ENCODE measurements at regions not wholly inside any gene's neighbourhood (a gene's known extent, or its start where the extent isn't known, plus 50 kb on each side); places are given as distances from the start of the nearest gene placed in this dataset.

DNA sequence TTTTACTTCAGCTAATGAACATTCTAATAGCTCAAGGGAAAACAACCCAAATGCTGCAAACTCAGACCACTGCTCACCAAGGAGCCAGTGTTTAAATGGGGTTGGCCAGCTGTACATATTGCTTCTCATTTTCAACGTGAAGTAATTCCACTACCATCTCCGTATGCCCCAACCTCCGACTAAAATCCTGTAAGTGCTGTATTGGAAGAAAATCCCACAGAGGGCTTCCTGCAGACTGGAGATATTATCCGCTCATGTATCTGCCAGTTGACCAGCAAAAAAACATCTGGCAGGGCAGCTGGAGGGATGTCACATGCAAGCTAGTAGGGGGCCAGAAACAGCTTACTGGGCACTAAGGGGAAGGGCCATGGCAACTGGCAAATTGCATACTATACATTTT, 485.0 kb downstream of the SNAPC1 start:
- H3K4me3 ChIP-seq (ENCODE audit: insufficient read depth, low read depth, low read length), result no peak overlapping the region
- H3K9me3 ChIP-seq (ENCODE audit: control insufficient read depth, insufficient read depth, low read length), result no peaks in the 10 kb centered on the region
- H3K23ac ChIP-seq (ENCODE audit: low read depth, low read length), result no peak overlapping the region
- no peak overlapping the region for H4K91ac ChIP-seq (ENCODE audit: insufficient read depth, low read depth, low read length)
- in situ Hi-C loops (cut with MboI; ENCODE audit: low sequenced_read_pairs) (no loop called here), dilution Hi-C loops (cut with HindIII; ENCODE audit: low sequenced_read_pairs, unreplicated experiment) (no loop called here), intact Hi-C loops (cut with micrococcal nuclease) (no loop called here)
- WGBS, 2 experiments (ENCODE audit: extremely low coverage in 2 of 2, insufficient read length in 1 of 2), result 50% methylated on average over 1 of the region's 4 CpGs; no CpG with 5 or more reads in 1 of the 2 experiments
- H2BK5ac ChIP-seq (ENCODE audit: low read depth, low read length, poor library complexity, severe bottlenecking), result no peak overlapping the region
- H4K20me1 ChIP-seq (ENCODE audit: insufficient read depth, low read length), result no peaks in the 10 kb centered on the region
- H3K18ac ChIP-seq (ENCODE audit: low read depth, low read length), result no peak overlapping the region
- no peaks in the 10 kb centered on the region for H3K36me3 ChIP-seq (ENCODE audit: control insufficient read depth, insufficient read depth, low read length)
- H3K14ac ChIP-seq (replicated peaks; ENCODE audit: low read depth, low read length), result no peak overlapping the region
- ATAC-seq (ENCODE audit: low read depth) (no peak), DNase-seq (no peak)
- no peaks in the 10 kb centered on the region for H3K4me1 ChIP-seq (ENCODE audit: control insufficient read depth, insufficient read depth, low read length)
- H3K9ac ChIP-seq (ENCODE audit: low read depth, low read length), result no peak overlapping the region
- H2AK5ac ChIP-seq (ENCODE audit: low read depth, low read length), result no peak overlapping the region
- BruUV-seq (replicated peaks), result no TSS peak
- H3K4me2 ChIP-seq (ENCODE audit: low read depth, low read length), result no peak overlapping the region
- no peak overlapping the region for H2BK15ac ChIP-seq (ENCODE audit: low read depth, low read length)
- no peak overlapping the region for H4K5ac ChIP-seq (ENCODE audit: low read depth, low read length)
- no peaks in the 10 kb centered on the region for H3K79me1 ChIP-seq (ENCODE audit: low read depth in 1 of 2, low read length in 2 of 2)
- no peak overlapping the region for H2AK9ac ChIP-seq (replicated peaks; ENCODE audit: low read depth, low read length, poor library complexity)
- peaks cover 1% of the 10 kb centered on the region for H3K27me3 ChIP-seq (ENCODE audit: control insufficient read depth, insufficient read depth, low read length)
- H3K9me1 ChIP-seq (ENCODE audit: insufficient read depth, low read length), result no peaks in the 10 kb centered on the region
- POLR2A ChIA-PET (ENCODE audit: unreplicated experiment), result no interaction called here
- TF ChIP-seq POLR2A (IDR thresholded peaks at IDR 0.05; ENCODE audit: low read depth, low read length), result no peak
- TF ChIP-seq, protein P1, sequence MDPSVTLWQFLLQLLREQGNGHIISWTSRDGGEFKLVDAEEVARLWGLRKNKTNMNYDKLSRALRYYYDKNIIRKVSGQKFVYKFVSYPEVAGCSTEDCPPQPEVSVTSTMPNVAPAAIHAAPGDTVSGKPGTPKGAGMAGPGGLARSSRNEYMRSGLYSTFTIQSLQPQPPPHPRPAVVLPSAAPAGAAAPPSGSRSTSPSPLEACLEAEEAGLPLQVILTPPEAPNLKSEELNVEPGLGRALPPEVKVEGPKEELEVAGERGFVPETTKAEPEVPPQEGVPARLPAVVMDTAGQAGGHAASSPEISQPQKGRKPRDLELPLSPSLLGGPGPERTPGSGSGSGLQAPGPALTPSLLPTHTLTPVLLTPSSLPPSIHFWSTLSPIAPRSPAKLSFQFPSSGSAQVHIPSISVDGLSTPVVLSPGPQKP (IDR thresholded peaks at IDR 0.05; ENCODE audit: borderline replicate concordance, low read depth, low read length), result no peak
- TF ChIP-seq, protein P2, sequence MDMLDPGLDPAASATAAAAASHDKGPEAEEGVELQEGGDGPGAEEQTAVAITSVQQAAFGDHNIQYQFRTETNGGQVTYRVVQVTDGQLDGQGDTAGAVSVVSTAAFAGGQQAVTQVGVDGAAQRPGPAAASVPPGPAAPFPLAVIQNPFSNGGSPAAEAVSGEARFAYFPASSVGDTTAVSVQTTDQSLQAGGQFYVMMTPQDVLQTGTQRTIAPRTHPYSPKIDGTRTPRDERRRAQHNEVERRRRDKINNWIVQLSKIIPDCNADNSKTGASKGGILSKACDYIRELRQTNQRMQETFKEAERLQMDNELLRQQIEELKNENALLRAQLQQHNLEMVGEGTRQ (IDR thresholded peaks at IDR 0.05; ENCODE audit: low read depth, low read length), result no peak
- TF ChIP-seq MXI1 (IDR thresholded peaks at IDR 0.05; ENCODE audit: borderline replicate concordance, low read depth, low read length), result no peak
- TF ChIP-seq FOS (IDR thresholded peaks at IDR 0.05; ENCODE audit: low read depth, low read length), result no peak
- no peak for TF ChIP-seq MAFK (IDR thresholded peaks at IDR 0.05; ENCODE audit: low read depth, low read length)
- TF ChIP-seq SMC3 (IDR thresholded peaks at IDR 0.05; ENCODE audit: low read depth, low read length), result no peak
- TF ChIP-seq CHD1 (IDR thresholded peaks at IDR 0.05; ENCODE audit: low read depth, low read length), result no peak
- TF ChIP-seq CEBPB (IDR thresholded peaks at IDR 0.05; ENCODE audit: low read depth, low read length), result no peak
- TF ChIP-seq MAZ (IDR thresholded peaks at IDR 0.05; ENCODE audit: borderline replicate concordance, low read depth, low read length), result no peak
- no peak overlapping the region for H2AFZ ChIP-seq (replicated peaks; ENCODE audit: low read length, poor library complexity)
- no peak overlapping the region for H2BK20ac ChIP-seq (ENCODE audit: low read depth, low read length)
- CTCF ChIA-PET, result no interaction called here
- no peak overlapping the region for H3K27ac ChIP-seq (ENCODE audit: insufficient read depth, low read length)
- no peak overlapping the region for H3K4ac ChIP-seq (ENCODE audit: low read depth, low read length)
- no peak overlapping the region for H3K56ac ChIP-seq (ENCODE audit: extremely low read depth, insufficient read depth, low read length)
- no peak overlapping the region for H4K8ac ChIP-seq (ENCODE audit: low read depth in 2 of 2, low read length in 2 of 2)
- no peak overlapping the region for H2BK120ac ChIP-seq (ENCODE audit: low read depth, low read length)

Data from IMR-90 (cell line).